AG09319 (cell line): ENCODE measurements at regions not wholly inside any gene's neighbourhood (a gene's known extent, or its start where the extent isn't known, plus 50 kb on each side); places are given as distances from the start of the nearest gene placed in this dataset.
A peak's percentile ranks its signal among the peaks of the same experiment; 100 is the strongest.

Experiments used
- DNase-seq: peaks from one replicate; pipeline ENCODE4 v3.0.0-alpha.2; 2010; ENCODE audit warnings: low read depth; ENCODE audit errors: extremely low read depth
- TF ChIP-seq, protein P1 (sequence below): IDR thresholded peaks from 2 replicates; pipeline ENCODE4 v1.5.1; 2011; ENCODE audit warnings: low read depth, mild to moderate bottlenecking, inconsistent platforms, low read length, moderate library complexity

DNA sequence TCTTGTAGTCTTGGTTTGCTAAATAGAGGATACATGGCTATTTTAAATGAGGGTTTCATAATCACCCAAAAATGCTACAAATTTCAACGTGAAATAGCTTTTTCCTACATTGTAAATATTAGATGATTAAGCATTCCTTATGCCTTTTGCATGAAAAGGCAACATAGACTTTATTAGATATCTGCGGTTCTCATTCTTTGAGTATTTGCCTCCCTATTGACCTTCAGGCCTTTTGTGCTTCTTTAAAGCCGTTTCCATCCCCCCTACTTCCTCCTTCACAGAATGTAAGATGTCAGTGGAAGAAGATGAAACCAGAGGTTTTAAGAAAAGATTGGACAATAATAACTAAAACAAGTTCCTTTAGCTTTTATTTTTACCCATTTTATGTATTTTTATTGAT lies 144.1 kb downstream of the UBE2E3 start:
- DNase-seq = no peak
- TF ChIP-seq, protein P1, sequence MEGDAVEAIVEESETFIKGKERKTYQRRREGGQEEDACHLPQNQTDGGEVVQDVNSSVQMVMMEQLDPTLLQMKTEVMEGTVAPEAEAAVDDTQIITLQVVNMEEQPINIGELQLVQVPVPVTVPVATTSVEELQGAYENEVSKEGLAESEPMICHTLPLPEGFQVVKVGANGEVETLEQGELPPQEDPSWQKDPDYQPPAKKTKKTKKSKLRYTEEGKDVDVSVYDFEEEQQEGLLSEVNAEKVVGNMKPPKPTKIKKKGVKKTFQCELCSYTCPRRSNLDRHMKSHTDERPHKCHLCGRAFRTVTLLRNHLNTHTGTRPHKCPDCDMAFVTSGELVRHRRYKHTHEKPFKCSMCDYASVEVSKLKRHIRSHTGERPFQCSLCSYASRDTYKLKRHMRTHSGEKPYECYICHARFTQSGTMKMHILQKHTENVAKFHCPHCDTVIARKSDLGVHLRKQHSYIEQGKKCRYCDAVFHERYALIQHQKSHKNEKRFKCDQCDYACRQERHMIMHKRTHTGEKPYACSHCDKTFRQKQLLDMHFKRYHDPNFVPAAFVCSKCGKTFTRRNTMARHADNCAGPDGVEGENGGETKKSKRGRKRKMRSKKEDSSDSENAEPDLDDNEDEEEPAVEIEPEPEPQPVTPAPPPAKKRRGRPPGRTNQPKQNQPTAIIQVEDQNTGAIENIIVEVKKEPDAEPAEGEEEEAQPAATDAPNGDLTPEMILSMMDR = no peak

DNA sequence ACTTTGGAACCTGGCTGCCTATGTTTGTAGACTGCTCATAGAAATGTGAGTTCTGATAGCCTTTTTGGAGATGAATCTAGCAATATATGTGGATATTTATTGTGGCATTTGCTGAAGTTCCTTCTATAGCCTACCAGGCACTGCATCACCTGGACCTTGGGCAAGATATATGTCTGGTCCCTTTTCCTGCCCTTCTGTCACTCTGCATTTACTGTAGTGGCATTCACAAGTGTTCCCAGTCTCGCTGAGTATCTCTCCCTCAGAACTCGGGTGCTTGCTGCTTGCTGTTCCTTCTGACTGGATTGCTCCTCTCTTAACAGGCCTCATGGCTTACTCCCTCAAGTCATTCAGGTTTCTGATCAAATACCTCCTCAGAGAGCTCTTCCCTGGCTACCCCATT lies 145.0 kb downstream of the UBE2E3 start:
- no peak for DNase-seq
- TF ChIP-seq, protein P1 = no peak

DNA sequence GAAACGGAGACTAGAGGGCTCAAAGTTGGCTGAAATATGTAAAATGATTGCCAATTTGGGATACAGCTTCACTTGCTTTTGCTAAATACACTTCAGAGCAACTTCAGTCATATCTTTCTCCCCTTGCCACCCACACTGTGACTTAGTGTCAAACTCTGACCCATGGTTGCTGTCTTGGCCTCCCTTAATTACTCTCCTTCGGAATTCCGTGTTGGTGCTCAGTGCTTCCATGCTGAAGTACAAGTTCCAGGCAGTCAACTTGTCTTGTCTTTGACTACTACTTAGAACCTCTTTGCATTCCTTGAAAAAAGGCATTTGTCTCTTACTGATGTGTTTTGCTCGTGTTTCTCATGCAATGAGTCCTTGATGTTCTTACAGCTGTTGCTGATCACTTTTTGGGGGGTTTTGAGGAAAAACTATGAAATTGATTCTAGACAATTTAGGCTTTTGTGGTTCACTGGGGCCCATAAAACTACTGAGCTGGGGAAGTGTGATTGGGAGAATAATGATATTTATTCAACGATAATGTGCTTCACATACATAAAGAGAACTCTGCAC lies 146.0 kb downstream of the UBE2E3 start:
- TF ChIP-seq, protein P1 = no peak
- DNase-seq = no peak

DNA sequence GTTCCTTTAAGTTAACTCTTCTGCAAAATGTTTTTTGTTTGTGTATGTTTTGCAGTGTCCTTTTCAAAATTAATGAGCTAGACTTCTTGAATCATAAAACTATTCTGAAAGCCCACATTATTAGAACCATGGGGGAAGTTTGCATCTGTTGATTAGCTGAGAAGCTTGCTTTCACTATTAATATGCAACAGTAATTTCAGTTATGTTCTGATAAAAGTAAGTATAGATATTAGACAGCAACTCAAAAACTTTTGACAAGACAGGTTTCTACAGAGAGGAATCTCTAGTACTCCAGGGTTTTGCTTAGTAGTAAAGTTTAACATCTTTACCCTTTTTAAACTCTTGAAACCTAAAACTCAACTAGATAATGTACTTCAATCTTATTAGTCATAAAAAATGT lies 147.8 kb downstream of the UBE2E3 start:
- TF ChIP-seq, protein P1 = no peak
- DNase-seq = no peak

DNA sequence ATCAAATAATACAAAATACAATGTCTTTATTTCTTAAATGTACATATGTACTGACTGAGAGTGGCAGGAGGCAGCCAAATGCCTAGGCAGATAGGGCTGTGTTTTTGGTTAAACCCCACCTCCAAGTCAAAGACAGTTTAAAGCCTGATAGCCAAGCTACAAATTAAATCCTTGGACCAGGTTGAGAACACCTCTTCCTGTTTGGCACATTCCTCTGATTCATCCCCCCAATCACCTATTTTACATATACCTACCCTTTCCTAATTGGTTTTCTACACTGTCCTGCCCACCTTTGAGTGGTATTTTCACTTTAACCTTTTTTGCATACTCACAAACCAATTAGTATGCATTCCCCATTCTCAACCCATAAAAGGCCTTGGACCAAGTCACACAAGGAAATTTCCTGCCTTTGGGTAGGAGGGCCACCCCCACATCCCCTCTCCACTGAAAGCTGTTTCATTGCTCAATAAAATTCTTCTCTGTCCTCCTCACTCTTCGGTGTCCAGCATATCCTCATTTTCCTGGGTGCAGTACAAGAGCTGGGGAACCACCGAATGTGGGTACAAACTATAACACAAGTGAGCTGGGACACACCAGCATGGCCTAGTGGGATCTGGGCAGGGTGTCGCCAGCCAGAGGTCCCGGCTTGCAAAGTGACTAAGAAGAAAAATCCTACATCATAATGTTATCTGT lies 149.1 kb downstream of the UBE2E3 start:
- DNase-seq = no peak
- TF ChIP-seq, protein P1 = no peak

DNA sequence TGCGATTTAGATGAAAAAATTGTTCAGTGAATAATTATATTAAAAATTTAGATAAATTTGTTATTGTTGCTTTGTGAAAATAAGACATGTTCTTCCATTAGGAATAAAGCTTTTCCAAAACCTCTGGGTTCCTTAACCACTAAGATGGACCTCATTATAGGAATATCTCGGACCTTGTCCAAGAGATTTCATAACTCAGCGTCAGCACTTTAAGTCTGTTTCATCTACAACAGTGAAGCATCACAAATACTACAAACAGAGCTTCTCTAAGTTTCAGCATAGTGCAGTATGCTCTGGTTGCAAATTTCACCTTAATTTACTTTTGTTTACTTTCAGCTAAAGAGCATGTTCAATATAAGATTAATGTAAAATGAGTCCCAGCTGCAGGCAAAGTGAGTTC lies 150.3 kb downstream of the UBE2E3 start:
- DNase-seq = peak; percentile 58
- TF ChIP-seq, protein P1 = no peak

DNA sequence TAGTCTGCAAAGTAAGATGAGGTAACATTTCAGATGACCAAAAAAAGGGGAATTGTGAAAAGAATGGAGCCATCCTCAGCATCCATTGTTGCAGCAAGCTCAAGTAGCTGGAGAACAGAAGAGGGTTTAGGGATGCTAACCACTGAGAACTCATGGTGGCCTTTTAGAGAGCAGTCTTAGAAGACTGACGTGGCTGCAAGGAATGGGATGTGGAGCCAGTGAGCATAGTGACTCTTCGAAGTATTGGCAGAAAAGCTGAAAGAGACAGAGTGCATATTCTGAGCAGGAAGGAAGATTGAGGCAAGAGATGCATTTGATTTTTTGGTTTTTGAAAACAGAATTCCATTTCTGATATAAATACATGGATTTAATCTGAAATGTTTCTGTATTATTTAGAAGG lies 151.2 kb downstream of the UBE2E3 start:
- no peak for DNase-seq
- TF ChIP-seq, protein P1 = no peak
